HCT116 (cell line): ENCODE measurements at regions not wholly inside any gene's neighbourhood (a gene's known extent, or its start where the extent isn't known, plus 50 kb on each side); places are given as distances from the start of the nearest gene placed in this dataset.

ENCODE experiments used
- ATAC-seq: fragments of 200-7000 bp; cut with Tn5 transposase; 2 replicates; pipeline ENCODE4 v1.9.1; 2020; ENCODE audit warnings: mild to moderate bottlenecking, moderate library complexity
- BruUV-seq: library from RNA; stranded (reverse); fragments of 400-500 nt; replicated peaks from 2 replicates; lab custom pipeline; 2021; lab: Mats Ljungman, UMichigan
- CTCF ChIA-PET: fragments of 300-600 bp; sonication (Branson Sonifier 250); formaldehyde crosslinking; loops from one replicate; lab custom pipeline; 2021; ENCODE audit warnings: antibody characterized with exemption; lab: Charles Lee
- POLR2A ChIA-PET: fragments of 300-600, 350-600 bp; sonication (Branson Sonifier 250); formaldehyde crosslinking; loops from one replicate; lab custom pipeline; 2021; ENCODE audit warnings: antibody characterized with exemption; lab: Charles Lee
- RAD21 ChIA-PET, 2 experiments: fragments of 300-600 bp; sonication (Branson Sonifier 250); formaldehyde crosslinking; loops; one replicate each; lab custom pipeline; 2023; ENCODE audit warnings: low total read pairs in 2 of 2; ENCODE audit not compliant: uncharacterized antibody in 2 of 2, unreplicated experiment in 2 of 2, low non-redundant PET in 1 of 2; lab: Charles Lee
- DNase-seq: peaks from one replicate; pipeline ENCODE4 v3.0.0-alpha.2; 2010; ENCODE audit warnings: low read depth, low spot score
- H2AFZ ChIP-seq: fragments of 200-600 bp; shearing (Covaris generic), sonication (generic); 2 replicates; pipeline ENCODE4 v1.6.1; 2017; ENCODE audit warnings: low read depth, mixed run types, mixed read lengths, antibody characterized with exemption, low read length; ENCODE audit not compliant: poor library complexity, severe bottlenecking
- H3K27ac ChIP-seq: 2 replicates; pipeline ENCODE4 v1.5.1; 2012; ENCODE audit warnings: low read depth, low read length
- H3K27me3 ChIP-seq: fragments of 200-600 bp; sonication (generic); 2 replicates; pipeline ENCODE4 v1.6.1; 2016; ENCODE audit warnings: mixed run types, low read length, mixed read lengths; ENCODE audit not compliant: insufficient read depth
- H3K36me3 ChIP-seq, 2 experiments: fragments of 200-500 bp in 1 of 2; fragments of 200-600 bp in 1 of 2; sonication (Bioruptor generic) in 1 of 2; sonication (generic) in 1 of 2; 2 replicates each; pipeline versions ENCODE4 v1.5.1 to v1.6.1; 2014 to 2016; ENCODE audit warnings: low read length in 2 of 2, inconsistent platforms in 1 of 2, mixed read lengths in 1 of 2, mixed run types in 1 of 2; ENCODE audit not compliant: insufficient read depth in 2 of 2, control insufficient read depth in 1 of 2
- H3K4me1 ChIP-seq, 2 experiments: fragments of 200-600 bp in 1 of 2; sonication (generic) in 1 of 2; 2 replicates each; pipeline versions ENCODE4 v1.5.1 to v1.6.1; 2012 to 2017; ENCODE audit warnings: low read length in 2 of 2, inconsistent platforms in 1 of 2, mild to moderate bottlenecking in 1 of 2, mixed read lengths in 1 of 2, mixed run types in 1 of 2, moderate library complexity in 1 of 2; ENCODE audit not compliant: insufficient read depth in 2 of 2, control insufficient read depth in 1 of 2
- H3K4me2 ChIP-seq: fragments of 200-600 bp; sonication (generic); 2 replicates; pipeline ENCODE4 v1.6.1; 2017; ENCODE audit warnings: mixed run types, low read length, mixed read lengths
- H3K4me3 ChIP-seq, 2 experiments: fragments of 200-600 bp in 1 of 2; sonication (generic) in 1 of 2; replicated peaks in 1 of 2; 2 replicates each; pipeline ENCODE4 v1.5.1; 2011 to 2016; ENCODE audit warnings: low read length in 2 of 2, control low read depth in 1 of 2, low read depth in 1 of 2, mild to moderate bottlenecking in 1 of 2, mixed read lengths in 1 of 2, mixed run types in 1 of 2
- H3K79me2 ChIP-seq: fragments of 200-600 bp; sonication (generic); 2 replicates; pipeline ENCODE4 v1.6.1; 2017; ENCODE audit warnings: mild to moderate bottlenecking, mixed run types, low read length, moderate library complexity, mixed read lengths; ENCODE audit not compliant: insufficient read depth
- H3K9ac ChIP-seq: fragments of 200-600 bp; sonication (generic); 2 replicates; pipeline ENCODE4 v1.6.1; 2016; ENCODE audit warnings: low read length, mixed read lengths
- H3K9me2 ChIP-seq: fragments of 200-600 bp; sonication (generic), shearing (Covaris generic); 2 replicates; pipeline ENCODE4 v1.6.1; 2017; ENCODE audit warnings: mixed run types, mild to moderate bottlenecking, moderate library complexity; ENCODE audit not compliant: insufficient read depth
- H3K9me3 ChIP-seq, 2 experiments: fragments of 200-500 bp in 1 of 2; fragments of 200-600 bp in 1 of 2; sonication (Bioruptor generic) in 1 of 2; sonication (generic) in 1 of 2; 2 replicates each; pipeline ENCODE4 v1.6.1; 2014 to 2017; ENCODE audit warnings: low read length in 2 of 2, mixed read lengths in 2 of 2, inconsistent platforms in 1 of 2, low read depth in 1 of 2, mild to moderate bottlenecking in 1 of 2, mixed run types in 1 of 2, moderate library complexity in 1 of 2; ENCODE audit not compliant: control insufficient read depth in 1 of 2, insufficient read depth in 1 of 2
- H4K20me1 ChIP-seq: fragments of 200-600 bp; sonication (generic), shearing (Covaris generic); 2 replicates; pipeline ENCODE4 v1.6.1; 2017; ENCODE audit warnings: mixed run types, mild to moderate bottlenecking, moderate library complexity; ENCODE audit not compliant: insufficient read depth
- CBX3 ChIP-seq: IDR thresholded peaks from 2 replicates; pipeline ENCODE4 v1.6.1; 2012; ENCODE audit warnings: low read depth
- EGR1 ChIP-seq: IDR thresholded peaks from 2 replicates; pipeline ENCODE4 v1.6.1; 2012; ENCODE audit warnings: low read depth
- ELF1 ChIP-seq: IDR thresholded peaks from 2 replicates; pipeline ENCODE4 v1.6.1; 2012; ENCODE audit warnings: low read depth, borderline replicate concordance
- EZH2 ChIP-seq: fragments of 200-600 bp; sonication (generic); IDR thresholded peaks from 2 replicates; pipeline ENCODE4 v1.6.1; 2017; ENCODE audit warnings: antibody characterized with exemption, mixed run types
- EZH2phosphoT487 ChIP-seq: fragments of 200-600 bp; IDR thresholded peaks from 2 replicates; pipeline ENCODE4 v1.6.1; 2018; ENCODE audit warnings: antibody characterized with exemption, borderline replicate concordance
- FOSL1 ChIP-seq: IDR thresholded peaks from 2 replicates; pipeline ENCODE4 v1.6.1; 2012; ENCODE audit warnings: low read depth
- JUND ChIP-seq: IDR thresholded peaks from 2 replicates; pipeline ENCODE4 v1.6.1; 2012
- POLR2A ChIP-seq: IDR thresholded peaks from 2 replicates; pipeline ENCODE4 v1.7.0; 2011; ENCODE audit warnings: borderline replicate concordance; ENCODE audit not compliant: insufficient read depth, insufficient read length; ENCODE audit errors: extremely low read depth
- POLR2AphosphoS5 ChIP-seq: IDR thresholded peaks from 2 replicates; pipeline ENCODE4 v1.6.1; 2011; ENCODE audit warnings: mild to moderate bottlenecking, low read depth, low read length, moderate library complexity
- RAD21 ChIP-seq: IDR thresholded peaks from 2 replicates; pipeline ENCODE4 v1.6.1; 2012; ENCODE audit warnings: low read depth, mild to moderate bottlenecking
- SRF ChIP-seq: IDR thresholded peaks from 2 replicates; pipeline ENCODE4 v1.6.1; 2012; ENCODE audit warnings: low read depth
- YY1 ChIP-seq: IDR thresholded peaks from 2 replicates; pipeline ENCODE4 v1.6.1; 2011; ENCODE audit warnings: low read length, low read depth, moderate library complexity, mild to moderate bottlenecking; ENCODE audit not compliant: insufficient replicate concordance; ENCODE audit errors: extremely low read depth
- intact Hi-C: fragments of 100-400 bp; cut with micrococcal nuclease; formaldehyde crosslinking; loops from 2 replicates; pipeline ENCODE4 v1.10.0; 2022
- TF ChIP-seq, protein P1 (sequence below): IDR thresholded peaks from 2 replicates; pipeline ENCODE4 v1.6.1; 2012; ENCODE audit warnings: low read depth
- TF ChIP-seq, protein P2 (sequence below): IDR thresholded peaks from 2 replicates; pipeline ENCODE4 v1.6.1; 2012

GRCh38 chr1:215018555-215018954 lies 64.0 kb upstream of the KCNK2 start (continued):
- TF ChIP-seq, protein P1, sequence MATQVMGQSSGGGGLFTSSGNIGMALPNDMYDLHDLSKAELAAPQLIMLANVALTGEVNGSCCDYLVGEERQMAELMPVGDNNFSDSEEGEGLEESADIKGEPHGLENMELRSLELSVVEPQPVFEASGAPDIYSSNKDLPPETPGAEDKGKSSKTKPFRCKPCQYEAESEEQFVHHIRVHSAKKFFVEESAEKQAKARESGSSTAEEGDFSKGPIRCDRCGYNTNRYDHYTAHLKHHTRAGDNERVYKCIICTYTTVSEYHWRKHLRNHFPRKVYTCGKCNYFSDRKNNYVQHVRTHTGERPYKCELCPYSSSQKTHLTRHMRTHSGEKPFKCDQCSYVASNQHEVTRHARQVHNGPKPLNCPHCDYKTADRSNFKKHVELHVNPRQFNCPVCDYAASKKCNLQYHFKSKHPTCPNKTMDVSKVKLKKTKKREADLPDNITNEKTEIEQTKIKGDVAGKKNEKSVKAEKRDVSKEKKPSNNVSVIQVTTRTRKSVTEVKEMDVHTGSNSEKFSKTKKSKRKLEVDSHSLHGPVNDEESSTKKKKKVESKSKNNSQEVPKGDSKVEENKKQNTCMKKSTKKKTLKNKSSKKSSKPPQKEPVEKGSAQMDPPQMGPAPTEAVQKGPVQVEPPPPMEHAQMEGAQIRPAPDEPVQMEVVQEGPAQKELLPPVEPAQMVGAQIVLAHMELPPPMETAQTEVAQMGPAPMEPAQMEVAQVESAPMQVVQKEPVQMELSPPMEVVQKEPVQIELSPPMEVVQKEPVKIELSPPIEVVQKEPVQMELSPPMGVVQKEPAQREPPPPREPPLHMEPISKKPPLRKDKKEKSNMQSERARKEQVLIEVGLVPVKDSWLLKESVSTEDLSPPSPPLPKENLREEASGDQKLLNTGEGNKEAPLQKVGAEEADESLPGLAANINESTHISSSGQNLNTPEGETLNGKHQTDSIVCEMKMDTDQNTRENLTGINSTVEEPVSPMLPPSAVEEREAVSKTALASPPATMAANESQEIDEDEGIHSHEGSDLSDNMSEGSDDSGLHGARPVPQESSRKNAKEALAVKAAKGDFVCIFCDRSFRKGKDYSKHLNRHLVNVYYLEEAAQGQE: no peak
- no peak for TF ChIP-seq YY1

- no peaks in the 10 kb centered on the region for H4K20me1 ChIP-seq
- H3K36me3 ChIP-seq: no peaks in the 10 kb centered on the region
- no peak overlapping the region for H2AFZ ChIP-seq
- no peaks in the 10 kb centered on the region for H3K4me1 ChIP-seq
- intact Hi-C loops: no loop called here
- ATAC-seq (no peak), DNase-seq (no peak)
- H3K9me3 ChIP-seq: no peaks in the 10 kb centered on the region
- H3K4me3 ChIP-seq: no peak overlapping the region
- H3K9ac ChIP-seq: no peak overlapping the region
- H3K27ac ChIP-seq: no peak overlapping the region
- TF ChIP-seq EZH2 (no peak), RAD21 (no peak), POLR2A (no peak), JUND (no peak), FOSL1 (no peak), EZH2phosphoT487 (no peak), CBX3 (no peak), POLR2AphosphoS5 (no peak), SRF (no peak), EGR1 (no peak), ELF1 (no peak), YY1 (no peak)
- TF ChIP-seq, protein P1: no peak
- TF ChIP-seq, protein P2, sequence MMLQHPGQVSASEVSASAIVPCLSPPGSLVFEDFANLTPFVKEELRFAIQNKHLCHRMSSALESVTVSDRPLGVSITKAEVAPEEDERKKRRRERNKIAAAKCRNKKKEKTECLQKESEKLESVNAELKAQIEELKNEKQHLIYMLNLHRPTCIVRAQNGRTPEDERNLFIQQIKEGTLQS: no peak
- no TSS peak for BruUV-seq
- no peaks in the 10 kb centered on the region for H3K79me2 ChIP-seq
- H3K27me3 ChIP-seq: no peaks in the 10 kb centered on the region
- H3K9me2 ChIP-seq: no peaks in the 10 kb centered on the region
- RAD21 ChIA-PET: no interaction called here
- CTCF ChIA-PET: no interaction called here
- H3K4me2 ChIP-seq: no peak overlapping the region
- POLR2A ChIA-PET: no interaction called here
These were observed 60.3 kb upstream of the KCNK2 start for GRCh38 chr1:215022204-215022603.
